ENCODE measurements at regions not wholly inside any gene's neighbourhood (a gene's known extent, or its start where the extent isn't known, plus 50 kb on each side); places are given as distances from the start of the nearest gene placed in this dataset.

GRCh38 chr13:84466461-84466860 lies 584.2 kb upstream of the SLITRK1 start:
- TF ChIP-seq, protein P1, sequence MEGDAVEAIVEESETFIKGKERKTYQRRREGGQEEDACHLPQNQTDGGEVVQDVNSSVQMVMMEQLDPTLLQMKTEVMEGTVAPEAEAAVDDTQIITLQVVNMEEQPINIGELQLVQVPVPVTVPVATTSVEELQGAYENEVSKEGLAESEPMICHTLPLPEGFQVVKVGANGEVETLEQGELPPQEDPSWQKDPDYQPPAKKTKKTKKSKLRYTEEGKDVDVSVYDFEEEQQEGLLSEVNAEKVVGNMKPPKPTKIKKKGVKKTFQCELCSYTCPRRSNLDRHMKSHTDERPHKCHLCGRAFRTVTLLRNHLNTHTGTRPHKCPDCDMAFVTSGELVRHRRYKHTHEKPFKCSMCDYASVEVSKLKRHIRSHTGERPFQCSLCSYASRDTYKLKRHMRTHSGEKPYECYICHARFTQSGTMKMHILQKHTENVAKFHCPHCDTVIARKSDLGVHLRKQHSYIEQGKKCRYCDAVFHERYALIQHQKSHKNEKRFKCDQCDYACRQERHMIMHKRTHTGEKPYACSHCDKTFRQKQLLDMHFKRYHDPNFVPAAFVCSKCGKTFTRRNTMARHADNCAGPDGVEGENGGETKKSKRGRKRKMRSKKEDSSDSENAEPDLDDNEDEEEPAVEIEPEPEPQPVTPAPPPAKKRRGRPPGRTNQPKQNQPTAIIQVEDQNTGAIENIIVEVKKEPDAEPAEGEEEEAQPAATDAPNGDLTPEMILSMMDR (IDR thresholded peaks at IDR 0.05; ENCODE audit: control insufficient read depth, extremely low read depth, insufficient read depth): no peak
- DNase-seq (ENCODE audit: low read depth): no peak
- no peak overlapping the region for H3K4me3 ChIP-seq (ENCODE audit: low read depth, low read length)

DNA sequence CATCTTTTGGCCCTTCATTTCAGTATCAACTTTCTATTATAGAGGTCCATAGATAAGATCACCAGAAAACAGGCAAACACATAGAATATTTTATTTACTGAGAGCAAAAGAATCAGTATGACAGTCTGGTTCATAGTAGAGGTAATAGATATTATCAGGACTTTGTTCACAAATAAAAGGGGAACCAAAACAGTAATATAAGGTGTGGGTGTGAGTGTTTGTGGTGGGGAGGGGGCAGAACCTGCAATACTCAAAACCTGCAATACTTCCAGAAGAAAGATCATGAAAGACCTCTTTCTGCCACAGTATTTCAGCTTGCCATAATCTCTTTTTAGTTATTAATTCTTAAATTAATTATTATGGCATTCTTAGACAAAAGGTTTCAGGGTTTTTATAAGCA lies 578.7 kb upstream of the SLITRK1 start:
- TF ChIP-seq, protein P1 (IDR thresholded peaks at IDR 0.05; ENCODE audit: control insufficient read depth, extremely low read depth, insufficient read depth): no peak
- no peak overlapping the region for H3K4me3 ChIP-seq (ENCODE audit: low read depth, low read length)
- DNase-seq (ENCODE audit: low read depth): no peak

- DNase-seq (ENCODE audit: low read depth): no peak
- no peak overlapping the region for H3K4me3 ChIP-seq (ENCODE audit: low read depth, low read length)
- TF ChIP-seq, protein P1 (IDR thresholded peaks at IDR 0.05; ENCODE audit: control insufficient read depth, extremely low read depth, insufficient read depth): no peak
Observed at GRCh38 chr13:84455143-84455905, 573.0 kb upstream of the SLITRK1 start.

DNA sequence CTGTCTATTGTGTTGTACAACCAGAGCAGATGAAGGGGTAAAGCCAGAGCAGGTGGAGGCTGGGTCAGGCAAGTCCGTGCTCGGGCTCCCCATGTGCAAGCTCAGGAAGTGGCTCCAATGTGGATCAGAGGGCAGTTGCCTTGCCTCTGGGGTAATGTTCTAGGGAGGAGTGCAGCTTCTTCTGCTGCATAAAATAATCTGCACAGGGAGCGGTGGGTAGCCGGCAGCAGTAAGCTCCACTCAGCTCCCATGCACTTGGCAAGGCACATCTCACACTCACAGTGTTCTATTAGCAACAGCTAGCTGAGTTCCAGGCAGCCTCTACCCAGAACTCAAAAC lies 565.3 kb upstream of the SLITRK1 start:
- TF ChIP-seq, protein P1 (IDR thresholded peaks at IDR 0.05; ENCODE audit: control insufficient read depth, extremely low read depth, insufficient read depth): no peak
- H3K4me3 ChIP-seq (ENCODE audit: low read depth, low read length): no peak overlapping the region
- no peak for DNase-seq (ENCODE audit: low read depth)

DNA sequence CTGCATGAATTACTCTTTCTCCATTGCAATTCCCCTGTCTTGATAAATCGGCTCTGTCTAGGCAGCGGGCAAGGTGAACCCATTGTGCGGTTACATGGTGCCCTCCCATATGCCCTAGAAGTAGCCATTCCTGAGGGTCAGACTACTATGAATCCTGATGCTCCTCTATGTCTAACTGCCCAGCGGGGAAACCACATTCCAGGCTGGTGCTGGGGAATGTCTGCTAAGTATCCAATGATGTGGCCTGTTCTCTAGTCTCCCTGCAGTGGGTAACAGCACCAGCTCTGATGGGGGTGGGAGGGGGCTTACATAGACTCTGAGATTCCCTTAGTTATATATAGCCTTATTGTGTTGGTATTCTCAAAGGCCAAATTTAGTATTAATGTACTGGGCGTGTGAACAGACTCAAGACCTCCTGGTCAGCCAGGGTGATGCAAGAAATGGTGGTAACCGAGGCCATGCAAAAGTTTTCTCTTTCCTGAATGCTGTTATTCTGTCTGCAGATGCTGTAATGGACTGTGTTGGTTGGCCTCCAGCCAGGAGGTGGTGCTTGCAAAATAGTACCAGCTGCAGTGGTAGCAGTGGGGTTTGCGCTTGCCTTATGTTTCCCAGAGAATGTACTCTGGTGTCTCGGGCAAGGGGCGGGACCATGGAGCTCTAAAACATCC lies 564.8 kb upstream of the SLITRK1 start:
- H3K4me3 ChIP-seq (ENCODE audit: low read depth, low read length): no peak overlapping the region
- TF ChIP-seq, protein P1 (IDR thresholded peaks at IDR 0.05; ENCODE audit: control insufficient read depth, extremely low read depth, insufficient read depth): no peak
- no peak for DNase-seq (ENCODE audit: low read depth)

DNA sequence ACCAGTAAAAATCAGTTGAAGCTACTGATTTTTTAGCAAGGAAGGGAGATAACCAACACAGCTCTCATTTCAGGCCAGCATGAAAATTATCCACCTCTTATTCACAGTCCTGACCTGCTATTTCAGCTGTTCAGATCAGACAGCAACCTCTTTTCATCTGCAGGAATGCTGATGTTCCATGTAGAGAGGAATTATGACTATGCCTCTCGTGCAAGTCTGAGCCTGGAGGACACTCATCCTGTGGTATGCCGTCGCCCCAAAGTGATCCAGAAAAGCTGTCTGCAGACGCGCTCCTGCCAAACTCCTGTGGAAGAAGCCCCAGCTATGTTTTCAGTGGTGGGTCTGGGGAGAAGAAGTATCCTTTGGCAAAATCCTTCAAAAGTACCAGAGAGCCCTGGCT lies 563.5 kb upstream of the SLITRK1 start:
- TF ChIP-seq, protein P1 (IDR thresholded peaks at IDR 0.05; ENCODE audit: control insufficient read depth, extremely low read depth, insufficient read depth): no peak
- no peak for DNase-seq (ENCODE audit: low read depth)
- H3K4me3 ChIP-seq (ENCODE audit: low read depth, low read length): no peak overlapping the region

Measured in LNCaP clone FGC (cell line).